K562 (cell line): ENCODE measurements at regions not wholly inside any gene's neighbourhood (a gene's known extent, or its start where the extent isn't known, plus 50 kb on each side); places are given as distances from the start of the nearest gene placed in this dataset.

Source experiments
- ATAC-seq: fragments of 200-7000 bp; cut with Tn5 transposase; 3 replicates; pipeline ENCODE4 v1.9.1; 2020; ENCODE audit warnings: moderate library complexity
- BruUV-seq: library from RNA; stranded (reverse); fragments of 400-500 nt; replicated peaks from 2 replicates; lab custom pipeline; 2021; lab: Mats Ljungman, UMichigan
- CTCF ChIA-PET: fragments of 300-600 bp; formaldehyde crosslinking; extraction: SDS; loops from one replicate; lab custom pipeline; 2021; ENCODE audit warnings: low intra/inter-chr PET ratio; lab: Yijun Ruan, JAX
- POLR2A ChIA-PET: fragments of 300-600, 350-650 bp; sonication (Branson Sonifier 250); formaldehyde crosslinking; extraction: SDS; loops from one replicate; lab custom pipeline; 2021; ENCODE audit warnings: antibody characterized with exemption, inconsistent platforms; lab: Yijun Ruan, JAX
- DNase-seq, 4 experiments: peaks; one replicate each; pipeline versions ENCODE4 v3.0.0 to v3.0.0-alpha.2; 2011 to 2018; ENCODE audit warnings: low spot score in 3 of 4, mixed read lengths in 3 of 4; ENCODE audit errors: extremely low read depth in 1 of 4
- FAIRE-seq: peaks from 2 replicates; lab custom pipeline; 2011; peaks lifted over from hg19 to GRCh38; lab: Jason Lieb, UNC
- H2AFZ ChIP-seq: 2 replicates; pipeline ENCODE4 v1.6.0; 2011; ENCODE audit warnings: low read depth, low read length, control low read depth, inconsistent platforms
- H3K27ac ChIP-seq: fragments of 200-600 bp; 3 replicates; pipeline ENCODE4 v1.8.0; 2011; ENCODE audit warnings: low read depth, mild to moderate bottlenecking, control low read depth, inconsistent platforms, low read length, moderate library complexity, mixed read lengths; ENCODE audit errors: extremely low read depth
- H3K27me3 ChIP-seq, 2 experiments: fragments of 300-600 bp in 1 of 2; 2 replicates in 1 of 2; 3 replicates in 1 of 2; pipeline versions ENCODE4 v1.6.0 to v1.8.0; 2011; ENCODE audit warnings: inconsistent platforms in 2 of 2, low read length in 2 of 2, mild to moderate bottlenecking in 1 of 2, mixed read lengths in 1 of 2, moderate library complexity in 1 of 2; ENCODE audit not compliant: control insufficient read depth in 2 of 2, insufficient read depth in 2 of 2
- H3K36me3 ChIP-seq: fragments of 300-600 bp; 3 replicates; pipeline ENCODE4 v1.8.0; 2011; ENCODE audit warnings: mild to moderate bottlenecking, low read length, inconsistent platforms; ENCODE audit not compliant: control insufficient read depth, insufficient read depth
- H3K4me1 ChIP-seq, 2 experiments: fragments of 200-600 bp in 1 of 2; replicated peaks in 1 of 2; 2 replicates in 1 of 2; 3 replicates in 1 of 2; pipeline versions ENCODE4 v1.5.1 to v1.8.0; 2011; ENCODE audit warnings: inconsistent platforms in 2 of 2, low read length in 2 of 2, mild to moderate bottlenecking in 1 of 2, mixed read lengths in 1 of 2, moderate library complexity in 1 of 2; ENCODE audit not compliant: control insufficient read depth in 2 of 2, insufficient read depth in 2 of 2
- H3K4me2 ChIP-seq: 2 replicates; pipeline ENCODE4 v1.6.1; 2011; ENCODE audit warnings: low read length, control low read depth, inconsistent platforms, mixed read lengths; ENCODE audit not compliant: insufficient read depth
- H3K4me3 ChIP-seq: fragments of 200-600 bp; sonication (generic), shearing (Covaris generic); 2 replicates; pipeline ENCODE4 v1.5.1; 2016; ENCODE audit warnings: control low read depth, inconsistent platforms
- H3K79me2 ChIP-seq: fragments of 200-600 bp; 3 replicates; pipeline ENCODE4 v1.8.0; 2011; ENCODE audit warnings: low read length, inconsistent platforms; ENCODE audit not compliant: control insufficient read depth, insufficient read depth
- H3K9ac ChIP-seq, 2 experiments: 2 replicates each; pipeline versions ENCODE4 v1.6.0 to v1.6.1; 2011; ENCODE audit warnings: low read depth in 2 of 2, low read length in 2 of 2, control low read depth in 1 of 2, inconsistent platforms in 1 of 2, mild to moderate bottlenecking in 1 of 2, mixed read lengths in 1 of 2; ENCODE audit not compliant: insufficient read depth in 1 of 2
- H3K9me1 ChIP-seq: one replicate; pipeline ENCODE4 v1.6.0; 2011; ENCODE audit warnings: inconsistent platforms, mild to moderate bottlenecking, low read length, moderate library complexity; ENCODE audit not compliant: control insufficient read depth, insufficient read depth
- H3K9me3 ChIP-seq: replicated peaks from 2 replicates; pipeline ENCODE4 v1.5.1; 2011; ENCODE audit warnings: low read depth, low read length, inconsistent platforms; ENCODE audit not compliant: control insufficient read depth, insufficient read depth
- H4K20me1 ChIP-seq: replicated peaks from 2 replicates; pipeline ENCODE4 v1.6.1; 2011; ENCODE audit warnings: low read length, inconsistent platforms, mixed read lengths; ENCODE audit not compliant: control insufficient read depth, insufficient read depth
- BACH1 ChIP-seq: fragments of 200-800 bp; sonication (Bioruptor generic); IDR thresholded peaks from 2 replicates; pipeline ENCODE4 v1.6.1; 2016; ENCODE audit warnings: missing genetic modification characterization, missing compliant biosample characterization
- DDX20 ChIP-seq: fragments of 450-650 bp; IDR thresholded peaks from 2 replicates; pipeline ENCODE4 v1.6.1; 2016; ENCODE audit warnings: missing genetic modification characterization, low read depth, mild to moderate bottlenecking, missing compliant biosample characterization, moderate library complexity
- ESRRB ChIP-seq: fragments of 250-450 bp; sonication (Bioruptor Pico); IDR thresholded peaks from 2 replicates; pipeline ENCODE4 v1.5.0; 2020; ENCODE audit warnings: mild to moderate bottlenecking, moderate library complexity, borderline replicate concordance
- FOXJ3 ChIP-seq: sonication (generic); formaldehyde crosslinking; IDR thresholded peaks from 2 replicates; pipeline ENCODE4 v1.4.0; 2020; ENCODE audit warnings: mild to moderate bottlenecking, missing genetic modification reagents
- HDGF ChIP-seq: fragments of 450-650 bp; IDR thresholded peaks from 2 replicates; pipeline ENCODE4 v1.6.1; 2016
- HEY1 ChIP-seq: fragments of 250-450 bp; sonication (Bioruptor Pico); IDR thresholded peaks from 2 replicates; pipeline ENCODE4 v1.5.0; 2020; ENCODE audit warnings: mild to moderate bottlenecking, moderate library complexity, borderline replicate concordance
- RBBP5 ChIP-seq: fragments of 200-600 bp; sonication (generic); IDR thresholded peaks from 2 replicates; pipeline ENCODE4 v1.6.1; 2012; ENCODE audit warnings: borderline replicate concordance, mild to moderate bottlenecking, low read length, control low read depth, inconsistent platforms; ENCODE audit not compliant: insufficient read depth, poor library complexity, severe bottlenecking
- RBM34 ChIP-seq: fragments of 200-400 bp; formaldehyde crosslinking; IDR thresholded peaks from 2 replicates; pipeline ENCODE4 v1.6.1; 2018; ENCODE audit warnings: low read length, borderline replicate concordance; ENCODE audit not compliant: insufficient read depth
- RBM39 ChIP-seq: fragments of 200-400 bp; formaldehyde crosslinking; optimal IDR thresholded peaks from 2 replicates; pipeline ENCODE3; 2018; ENCODE audit warnings: low read depth, low read length
- SMAD1 ChIP-seq: fragments of 150-350 bp; IDR thresholded peaks from 2 replicates; pipeline ENCODE4 v1.6.1; 2014; ENCODE audit warnings: low read length, low read depth; ENCODE audit not compliant: partially characterized antibody
- SMAD2 ChIP-seq: fragments of 150-350 bp; IDR thresholded peaks from 2 replicates; pipeline ENCODE4 v1.6.1; 2014; ENCODE audit warnings: low read depth, mild to moderate bottlenecking, low read length
- U2AF1 ChIP-seq: fragments of 200-400 bp; formaldehyde crosslinking; optimal IDR thresholded peaks from 2 replicates; pipeline ENCODE3; 2017; ENCODE audit warnings: mild to moderate bottlenecking, low read depth, low read length, moderate library complexity
- ZBTB17 ChIP-seq: fragments of 450-650 bp; formaldehyde crosslinking; IDR thresholded peaks from 2 replicates; pipeline ENCODE4 v1.4.0; 2020; ENCODE audit warnings: mild to moderate bottlenecking
- ZNF184 ChIP-seq: sonication (generic); formaldehyde crosslinking; IDR thresholded peaks from 2 replicates; pipeline ENCODE4 v1.5.0; 2020; ENCODE audit warnings: missing genetic modification reagents
- ZNF280B ChIP-seq: fragments of 250-450 bp; sonication (Bioruptor Pico); IDR thresholded peaks from 2 replicates; pipeline ENCODE4 v1.5.1; 2021; ENCODE audit warnings: mild to moderate bottlenecking
- ZNF696 ChIP-seq: fragments of 250-450 bp; sonication (Bioruptor Pico); conservative IDR thresholded peaks from 2 replicates; pipeline ENCODE4 v1.4.0; 2020; ENCODE audit warnings: mild to moderate bottlenecking, moderate library complexity
- WGBS: fragments of 100-300 bp; shearing (Covaris generic); methylation state at CpG from one replicate; pipeline ENCODE4 v1.1.6; 2016; ENCODE audit warnings: low coverage, mixed read lengths; ENCODE audit not compliant: insufficient coverage; ENCODE audit errors: missing lambda C conversion rate; 5-methylcytosine and 5-hydroxymethylcytosine counted together
- in situ Hi-C: fragments of 300-500 bp; cut with MboI; formaldehyde crosslinking; loops from 4 replicates; pipeline ENCODE4 v1.15.0; 2018; ENCODE audit warnings: inconsistent platforms, mixed read lengths
- intact Hi-C: fragments of 100-400 bp; cut with micrococcal nuclease; formaldehyde crosslinking; loops from 2 replicates; pipeline ENCODE4 v1.14.2; 2022

GRCh38 chr1:98002288-98002687 is 81.5 kb upstream of the DPYD start:
- POLR2A ChIA-PET = no interaction called here
- BruUV-seq = no TSS peak
- in situ Hi-C loops = no loop called here
- H4K20me1 ChIP-seq = no peaks in the 10 kb centered on the region
- no peak overlapping the region for H3K9ac ChIP-seq
- no peaks in the 10 kb centered on the region for H3K27me3 ChIP-seq
- intact Hi-C loops = no loop called here
- no peaks in the 10 kb centered on the region for H3K9me1 ChIP-seq
- FAIRE-seq (no peak), ATAC-seq (no peak), DNase-seq (no peak)
- H3K79me2 ChIP-seq = no peaks in the 10 kb centered on the region
- H3K4me1 ChIP-seq = no peaks in the 10 kb centered on the region
- H3K36me3 ChIP-seq = no peaks in the 10 kb centered on the region
- no peak overlapping the region for H3K4me3 ChIP-seq
- H2AFZ ChIP-seq = no peak overlapping the region
- H3K9me3 ChIP-seq = no peaks in the 10 kb centered on the region
- TF ChIP-seq ZNF184 = no peak
- no peak overlapping the region for H3K4me2 ChIP-seq
- WGBS = 0% methylated on average over 2 of the region's 2 CpGs
- no peak overlapping the region for H3K27ac ChIP-seq
- CTCF ChIA-PET = no interaction called here

- no peaks in the 10 kb centered on the region for H3K36me3 ChIP-seq
- DNase-seq (no peak), ATAC-seq (no peak), FAIRE-seq (no peak)
- POLR2A ChIA-PET = no interaction called here
- H3K9ac ChIP-seq = no peak overlapping the region
- CTCF ChIA-PET = no interaction called here
- no peaks in the 10 kb centered on the region for H3K9me3 ChIP-seq
- no peaks in the 10 kb centered on the region for H3K4me1 ChIP-seq
- no peaks in the 10 kb centered on the region for H3K9me1 ChIP-seq
- 0% methylated on average over 1 of the region's 1 CpG for WGBS
- no peak overlapping the region for H3K4me3 ChIP-seq
- H3K27ac ChIP-seq = no peak overlapping the region
- no peak overlapping the region for H2AFZ ChIP-seq
- H3K79me2 ChIP-seq = no peaks in the 10 kb centered on the region
- H3K4me2 ChIP-seq = no peak overlapping the region
- in situ Hi-C loops = no loop called here
- BruUV-seq = no TSS peak
- intact Hi-C loops = no loop called here
- H4K20me1 ChIP-seq = no peaks in the 10 kb centered on the region
- H3K27me3 ChIP-seq = no peaks in the 10 kb centered on the region
- TF ChIP-seq RBBP5 (no peak), ZNF280B (no peak), ZBTB17 (no peak), BACH1 (tag) (no peak), HEY1 (CRISPR knock-in tag) (no peak), SMAD1 (no peak), FOXJ3 (CRISPR knock-in tag) (no peak), HDGF (no peak), ZNF696 (CRISPR knock-in tag) (no peak), RBM39 (no peak), U2AF1 (no peak), SMAD2 (no peak), ESRRB (no peak), RBM34 (no peak), DDX20 (tag) (no peak)
Observed at GRCh38 chr1:98001764-98002163, 80.9 kb upstream of the DPYD start.
